Kidney tubule cell (primary cell): ENCODE measurements at regions not wholly inside any gene's neighbourhood (a gene's known extent, or its start where the extent isn't known, plus 50 kb on each side); places are given as distances from the start of the nearest gene placed in this dataset.

Experiments used
- DNase-seq: peaks from one replicate; pipeline ENCODE4 v3.0.0-alpha.2; 2018; ENCODE audit warnings: low spot score

DNA sequence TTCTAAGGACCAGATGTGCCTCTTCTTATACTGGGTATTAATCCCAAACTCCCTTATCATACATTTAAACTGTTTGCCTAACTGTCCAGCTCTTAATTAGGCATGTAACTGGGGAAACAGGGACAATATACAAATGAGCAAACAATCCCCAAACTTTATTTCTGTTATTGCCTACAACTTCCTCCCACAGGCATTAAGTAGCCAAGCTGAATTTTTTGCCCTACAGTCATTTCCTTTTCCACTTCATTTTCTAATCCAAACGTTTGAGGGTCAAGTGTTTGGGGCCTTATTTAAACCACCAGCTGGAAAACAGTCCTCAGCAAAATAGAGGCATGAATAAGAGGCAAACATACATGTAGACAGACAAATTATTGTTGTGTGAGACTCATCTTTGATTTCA lies 77.4 kb upstream of the CCL2 start:
- DNase-seq: peak; percentile 26

DNA sequence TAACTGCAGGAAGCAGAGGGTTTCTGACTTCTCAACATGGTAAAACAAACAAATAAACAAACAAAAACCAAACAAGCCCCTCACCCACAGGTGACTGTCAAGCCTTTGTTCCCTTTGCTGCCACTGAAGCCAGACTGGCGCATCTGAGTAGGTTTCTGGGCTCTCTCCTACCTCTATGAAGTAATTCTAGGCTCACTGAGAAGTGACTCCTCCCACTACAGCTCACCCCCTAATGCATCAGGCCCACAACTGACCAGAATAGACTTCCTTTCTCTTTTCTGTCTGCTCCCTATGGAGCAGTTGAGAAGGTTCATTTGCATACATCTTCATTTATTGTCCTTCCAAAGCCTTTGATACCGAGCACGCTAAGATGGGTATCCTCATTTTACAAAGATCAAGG lies 77.0 kb upstream of the CCL2 start:
- DNase-seq: peak; percentile 34

GRCh38 chr17:34182036-34182803 lies 72.9 kb upstream of the CCL2 start:
- no peak for DNase-seq

- no peak for DNase-seq
These were observed 59.1 kb upstream of the CCL2 start for GRCh38 chr17:34195987-34196386.

GRCh38 chr17:34198519-34198918 lies 56.6 kb upstream of the CCL2 start:
- DNase-seq: no peak

DNA sequence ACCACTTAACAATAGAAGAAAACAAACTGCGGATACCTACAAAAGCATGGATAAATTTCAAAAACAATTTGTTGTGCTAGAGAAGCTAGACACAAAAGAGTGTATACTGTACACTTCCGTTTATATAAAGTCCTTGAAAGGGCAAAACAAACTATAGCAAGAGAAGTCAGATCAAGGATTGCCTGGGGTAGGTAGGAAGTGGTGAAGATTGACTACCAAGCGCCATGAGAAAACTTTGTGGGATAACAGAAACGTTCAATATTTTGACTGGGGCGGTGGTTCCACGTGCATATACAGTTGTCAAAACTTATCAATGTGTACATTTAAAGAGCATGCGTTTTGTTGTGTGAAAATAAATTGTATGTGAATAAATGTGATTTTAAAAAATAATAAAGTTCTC lies 55.6 kb upstream of the CCL2 start:
- DNase-seq: no peak

GRCh38 chr17:34199932-34200534 lies 55.1 kb upstream of the CCL2 start:
- peak; percentile 88 for DNase-seq

- DNase-seq: peak; percentile 42
These were observed 53.9 kb upstream of the CCL2 start for GRCh38 chr17:34201225-34201624.

DNA sequence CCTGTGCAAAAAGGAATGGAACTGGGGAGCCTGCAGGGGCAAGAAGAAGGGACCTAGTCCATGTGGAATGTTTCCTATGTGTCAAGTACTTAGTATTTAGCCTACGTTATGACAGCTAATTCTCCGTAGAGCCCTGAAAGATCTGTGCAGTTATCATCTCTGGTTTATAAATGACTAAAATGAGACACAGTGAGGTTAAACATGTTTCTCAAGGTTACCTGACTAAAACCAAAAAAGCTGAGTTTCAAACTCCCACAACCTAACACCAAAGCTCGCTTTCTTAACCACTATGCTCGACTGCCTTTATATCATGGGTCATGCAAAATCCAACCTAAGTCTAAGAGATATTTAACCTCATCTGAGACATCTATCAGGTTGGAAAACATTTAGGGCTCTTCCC lies 53.3 kb upstream of the CCL2 start:
- no peak for DNase-seq

GRCh38 chr17:34203018-34203638 lies 52.0 kb upstream of the CCL2 start:
- no peak for DNase-seq

DNA sequence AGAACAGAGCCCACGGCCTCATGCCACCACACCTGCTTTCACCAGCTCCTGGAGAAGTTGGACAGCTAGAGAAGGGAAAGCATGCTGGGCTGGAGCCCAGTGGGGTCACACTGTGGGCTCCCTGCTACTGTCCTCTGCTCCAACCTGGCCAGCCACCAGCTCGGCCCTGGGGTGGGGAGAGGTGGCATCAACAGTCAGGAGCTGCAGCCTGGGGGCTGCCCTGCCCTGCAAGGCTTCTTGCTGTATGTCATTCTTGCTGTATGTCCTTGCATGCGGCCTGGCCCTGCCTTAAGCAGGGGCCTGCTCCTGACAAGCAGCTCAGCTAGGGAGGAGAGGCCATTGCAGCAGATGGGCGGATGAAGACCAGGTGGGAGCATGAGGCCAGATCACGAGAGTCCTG lies 50.7 kb upstream of the CCL2 start:
- no peak for DNase-seq
